ENCODE measurements at regions not wholly inside any gene's neighbourhood (a gene's known extent, or its start where the extent isn't known, plus 50 kb on each side); places are given as distances from the start of the nearest gene placed in this dataset.

GRCh38 chr2:7264791-7265190 is 347.6 kb downstream of the RNF144A start:
- no CpG with 5 or more reads among the region's 8 CpGs for WGBS (ENCODE audit: extremely low coverage, insufficient coverage, insufficient read length)
- H3K14ac ChIP-seq (ENCODE audit: low read length) = no peak overlapping the region
- no peak for DNase-seq

DNA sequence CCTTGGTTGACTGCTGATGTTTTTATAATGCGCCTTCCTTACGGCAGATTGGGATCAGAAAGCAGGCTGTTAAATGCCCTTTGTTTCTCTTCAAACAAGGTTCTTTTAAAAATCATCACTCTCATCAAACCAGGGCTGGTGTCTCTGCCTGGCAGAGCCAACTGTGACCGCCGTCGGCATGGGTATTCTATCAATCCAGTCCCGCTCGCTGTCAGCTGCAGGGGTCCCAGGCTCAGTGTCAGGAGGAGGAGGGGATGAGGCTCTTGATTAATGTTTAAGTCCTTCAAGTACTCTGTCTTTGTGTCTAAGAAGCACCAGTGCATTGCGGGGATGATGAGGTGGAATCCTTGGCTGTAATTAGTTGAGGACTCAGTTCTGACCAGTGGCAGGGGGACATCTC is 348.1 kb downstream of the RNF144A start:
- WGBS (ENCODE audit: extremely low coverage, insufficient coverage, insufficient read length) = no CpG with 5 or more reads among the region's 8 CpGs
- Histone ChIP-seq H3K27ac (ENCODE audit: low read depth, low read length) (no peak overlapping the region), H3K4me2 (ENCODE audit: low read length) (no peak overlapping the region), H3K79me1 (ENCODE audit: low read length) (no peaks in the 10 kb centered on the region), H2AK5ac (ENCODE audit: low read length) (no peak overlapping the region), H2BK5ac (ENCODE audit: low read depth, low read length, poor library complexity) (no peak overlapping the region), H3K14ac (ENCODE audit: low read length) (no peak overlapping the region), H3K9me3 (ENCODE audit: insufficient read depth, low read depth, low read length) (no peaks in the 10 kb centered on the region), H3K4me3 (ENCODE audit: low read depth, low read length) (no peak overlapping the region), H3K18ac (ENCODE audit: low read length) (no peak overlapping the region), H3K36me3 (ENCODE audit: control insufficient read depth in 1 of 2, insufficient read depth in 2 of 2, low read length in 2 of 2) (no peaks in the 10 kb centered on the region), H3K79me2 (ENCODE audit: control insufficient read depth, insufficient read depth, low read length, poor library complexity) (no peaks in the 10 kb centered on the region), H3K9ac (ENCODE audit: low read length) (no peak overlapping the region), H2BK120ac (ENCODE audit: insufficient read depth, low read length, poor library complexity) (no peak overlapping the region), H3K4me1 (ENCODE audit: control insufficient read depth in 1 of 2, insufficient read depth in 2 of 2, low read length in 2 of 2) (no peaks in the 10 kb centered on the region), H2AFZ (ENCODE audit: insufficient read depth, low read length, poor library complexity) (no peak overlapping the region), H4K8ac (ENCODE audit: low read depth, low read length) (no peak overlapping the region), H4K12ac (ENCODE audit: low read depth, low read length) (no peak overlapping the region), H2BK12ac (ENCODE audit: low read length) (no peak overlapping the region), H4K91ac (ENCODE audit: low read depth, low read length) (no peak overlapping the region), H3K23ac (ENCODE audit: low read length) (no peak overlapping the region), H3K27me3 (ENCODE audit: insufficient read depth, low read length) (no peaks in the 10 kb centered on the region), H3K4ac (ENCODE audit: low read depth, low read length) (no peak overlapping the region)
- no peak for DNase-seq

More at GRCh38 chr2:7264791-7265190, 347.6 kb downstream of the RNF144A start:
- Histone ChIP-seq H3K4me1 (ENCODE audit: control insufficient read depth in 1 of 2, insufficient read depth in 2 of 2, low read length in 2 of 2) (no peaks in the 10 kb centered on the region), H4K8ac (ENCODE audit: low read depth, low read length) (no peak overlapping the region), H3K18ac (ENCODE audit: low read length) (no peak overlapping the region), H3K79me1 (ENCODE audit: low read length) (no peaks in the 10 kb centered on the region), H3K27ac (ENCODE audit: low read depth, low read length) (no peak overlapping the region), H3K23ac (ENCODE audit: low read length) (no peak overlapping the region), H3K36me3 (ENCODE audit: control insufficient read depth in 1 of 2, insufficient read depth in 2 of 2, low read length in 2 of 2) (no peaks in the 10 kb centered on the region), H2AFZ (ENCODE audit: insufficient read depth, low read length, poor library complexity) (no peak overlapping the region), H3K79me2 (ENCODE audit: control insufficient read depth, insufficient read depth, low read length, poor library complexity) (no peaks in the 10 kb centered on the region), H3K4me3 (ENCODE audit: low read depth, low read length) (no peak overlapping the region), H4K12ac (ENCODE audit: low read depth, low read length) (no peak overlapping the region), H2BK12ac (ENCODE audit: low read length) (no peak overlapping the region), H4K91ac (ENCODE audit: low read depth, low read length) (no peak overlapping the region), H3K9ac (ENCODE audit: low read length) (no peak overlapping the region), H3K9me3 (ENCODE audit: insufficient read depth, low read depth, low read length) (no peaks in the 10 kb centered on the region), H2AK5ac (ENCODE audit: low read length) (no peak overlapping the region), H3K4me2 (ENCODE audit: low read length) (no peak overlapping the region), H2BK5ac (ENCODE audit: low read depth, low read length, poor library complexity) (no peak overlapping the region), H3K27me3 (ENCODE audit: insufficient read depth, low read length) (no peaks in the 10 kb centered on the region), H2BK120ac (ENCODE audit: insufficient read depth, low read length, poor library complexity) (no peak overlapping the region), H3K4ac (ENCODE audit: low read depth, low read length) (no peak overlapping the region)

DNA sequence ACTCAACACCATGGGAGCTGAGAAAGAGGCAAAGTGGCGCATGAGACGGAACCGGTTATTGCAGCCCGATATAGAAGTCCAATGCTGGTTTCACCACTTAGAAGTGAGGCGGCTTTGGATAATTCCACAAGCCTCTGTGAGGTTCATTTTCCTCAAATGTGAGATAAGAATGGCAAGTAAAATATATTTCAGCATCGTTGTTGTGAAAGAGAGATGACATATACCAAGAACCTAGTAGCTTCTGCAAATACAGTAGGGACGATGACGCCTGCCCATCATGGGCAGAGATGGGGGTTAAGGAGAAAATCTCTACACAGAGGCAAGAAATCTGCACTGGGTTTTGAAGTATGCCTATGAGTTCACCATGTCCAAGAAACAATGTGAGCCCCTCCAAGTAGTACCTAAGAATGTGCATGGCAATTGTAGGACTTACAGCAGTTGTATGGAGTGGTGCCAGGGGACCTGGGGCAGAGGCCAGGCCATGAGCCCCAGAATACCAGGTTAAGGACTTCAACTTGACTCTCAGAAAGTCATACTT is 352.0 kb downstream of the RNF144A start:
- no peak for DNase-seq
- no peaks in the 10 kb centered on the region for H3K9me3 ChIP-seq (ENCODE audit: insufficient read depth, low read depth, low read length)
- H3K79me1 ChIP-seq (ENCODE audit: low read length) = no peaks in the 10 kb centered on the region
- no peak overlapping the region for H2BK12ac ChIP-seq (ENCODE audit: low read length)
- H3K27me3 ChIP-seq (ENCODE audit: insufficient read depth, low read length) = no peaks in the 10 kb centered on the region
- H4K91ac ChIP-seq (ENCODE audit: low read depth, low read length) = no peak overlapping the region
- H3K4ac ChIP-seq (ENCODE audit: low read depth, low read length) = no peak overlapping the region
- no peak overlapping the region for H3K27ac ChIP-seq (ENCODE audit: low read depth, low read length)
- no CpG with 5 or more reads among the region's 8 CpGs for WGBS (ENCODE audit: extremely low coverage, insufficient coverage, insufficient read length)
- H3K4me2 ChIP-seq (ENCODE audit: low read length) = no peak overlapping the region
- no peaks in the 10 kb centered on the region for H3K4me1 ChIP-seq (ENCODE audit: control insufficient read depth in 1 of 2, insufficient read depth in 2 of 2, low read length in 2 of 2)
- no peak overlapping the region for H4K8ac ChIP-seq (ENCODE audit: low read depth, low read length)
- no peak overlapping the region for H2AK5ac ChIP-seq (ENCODE audit: low read length)
- H3K36me3 ChIP-seq (ENCODE audit: control insufficient read depth in 1 of 2, insufficient read depth in 2 of 2, low read length in 2 of 2) = no peaks in the 10 kb centered on the region
- no peak overlapping the region for H3K23ac ChIP-seq (ENCODE audit: low read length)
- no peak overlapping the region for H2BK120ac ChIP-seq (ENCODE audit: insufficient read depth, low read length, poor library complexity)
- H3K4me3 ChIP-seq (ENCODE audit: low read depth, low read length) = no peak overlapping the region
- H3K18ac ChIP-seq (ENCODE audit: low read length) = no peak overlapping the region
- H3K79me2 ChIP-seq (ENCODE audit: control insufficient read depth, insufficient read depth, low read length, poor library complexity) = no peaks in the 10 kb centered on the region
- no peak overlapping the region for H3K14ac ChIP-seq (ENCODE audit: low read length)
- H3K9ac ChIP-seq (ENCODE audit: low read length) = no peak overlapping the region
- H2AFZ ChIP-seq (ENCODE audit: insufficient read depth, low read length, poor library complexity) = no peak overlapping the region
- H2BK5ac ChIP-seq (ENCODE audit: low read depth, low read length, poor library complexity) = no peak overlapping the region
- H4K12ac ChIP-seq (ENCODE audit: low read depth, low read length) = no peak overlapping the region

DNA sequence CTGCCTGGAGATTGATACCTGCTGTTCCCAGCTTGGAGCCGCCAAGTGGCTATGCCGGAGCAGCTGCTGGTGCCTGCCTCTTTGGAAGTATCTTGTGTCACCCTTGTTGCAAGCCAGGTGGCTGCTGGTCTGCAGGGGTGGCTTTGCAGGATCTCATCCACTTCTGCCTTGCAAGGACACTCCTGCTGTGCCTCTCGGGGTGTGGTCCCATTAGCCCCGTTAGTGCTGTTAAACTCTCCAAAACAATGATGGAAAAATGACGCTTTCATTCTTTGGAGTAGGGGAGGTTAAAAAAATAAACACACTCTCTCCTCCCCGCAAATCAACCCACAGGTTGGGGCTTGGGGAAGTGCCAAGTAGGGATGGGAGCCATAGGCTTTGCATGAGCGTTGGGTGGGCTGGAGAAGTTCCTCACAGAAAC is 352.8 kb downstream of the RNF144A start:
- Histone ChIP-seq H3K14ac (ENCODE audit: low read length) (no peak overlapping the region), H2BK120ac (ENCODE audit: insufficient read depth, low read length, poor library complexity) (no peak overlapping the region), H3K9me3 (ENCODE audit: insufficient read depth, low read depth, low read length) (no peaks in the 10 kb centered on the region), H3K23ac (ENCODE audit: low read length) (no peak overlapping the region), H2AK5ac (ENCODE audit: low read length) (no peak overlapping the region), H3K79me1 (ENCODE audit: low read length) (no peaks in the 10 kb centered on the region), H3K27ac (ENCODE audit: low read depth, low read length) (no peak overlapping the region), H3K9ac (ENCODE audit: low read length) (no peak overlapping the region), H3K36me3 (ENCODE audit: control insufficient read depth in 1 of 2, insufficient read depth in 2 of 2, low read length in 2 of 2) (no peaks in the 10 kb centered on the region), H3K4ac (ENCODE audit: low read depth, low read length) (no peak overlapping the region), H3K4me1 (ENCODE audit: control insufficient read depth in 1 of 2, insufficient read depth in 2 of 2, low read length in 2 of 2) (no peaks in the 10 kb centered on the region), H3K27me3 (ENCODE audit: insufficient read depth, low read length) (no peaks in the 10 kb centered on the region), H3K4me2 (ENCODE audit: low read length) (no peak overlapping the region), H3K79me2 (ENCODE audit: control insufficient read depth, insufficient read depth, low read length, poor library complexity) (no peaks in the 10 kb centered on the region), H3K4me3 (ENCODE audit: low read depth, low read length) (no peak overlapping the region), H2AFZ (ENCODE audit: insufficient read depth, low read length, poor library complexity) (no peak overlapping the region), H4K8ac (ENCODE audit: low read depth, low read length) (no peak overlapping the region), H2BK12ac (ENCODE audit: low read length) (no peak overlapping the region), H3K18ac (ENCODE audit: low read length) (no peak overlapping the region), H4K91ac (ENCODE audit: low read depth, low read length) (no peak overlapping the region), H4K12ac (ENCODE audit: low read depth, low read length) (no peak overlapping the region), H2BK5ac (ENCODE audit: low read depth, low read length, poor library complexity) (no peak overlapping the region)
- DNase-seq = no peak
- no CpG with 5 or more reads among the region's 7 CpGs for WGBS (ENCODE audit: extremely low coverage, insufficient coverage, insufficient read length)

Data from trophoblast cell (in vitro differentiated cells and primary cell).